PFSK-1 (cell line): ENCODE measurements at regions not wholly inside any gene's neighbourhood (a gene's known extent, or its start where the extent isn't known, plus 50 kb on each side); places are given as distances from the start of the nearest gene placed in this dataset.

Experiments used
- POLR2AphosphoS5 ChIP-seq: IDR thresholded peaks from 2 replicates; pipeline ENCODE4 v1.6.1; 2012; ENCODE audit warnings: low read depth, mild to moderate bottlenecking, control low read depth, low read length, moderate library complexity
- SIN3A ChIP-seq: IDR thresholded peaks from 2 replicates; pipeline ENCODE4 v1.6.1; 2012; ENCODE audit warnings: mild to moderate bottlenecking, low read length, moderate library complexity, borderline replicate concordance; ENCODE audit not compliant: insufficient read depth
- TAF1 ChIP-seq: IDR thresholded peaks from 2 replicates; pipeline ENCODE4 v1.6.1; 2012; ENCODE audit warnings: low read length, control low read depth, borderline replicate concordance; ENCODE audit not compliant: insufficient read depth
- TF ChIP-seq, protein P1 (sequence below), 2 experiments: IDR thresholded peaks; 2 replicates each; pipeline versions ENCODE4 v1.6.1 to v1.8.0; 2011 to 2012; ENCODE audit warnings: low read depth in 2 of 2, low read length in 2 of 2, control low read depth in 1 of 2, inconsistent platforms in 1 of 2, mild to moderate bottlenecking in 1 of 2, moderate library complexity in 1 of 2; ENCODE audit not compliant: insufficient read depth in 1 of 2

DNA sequence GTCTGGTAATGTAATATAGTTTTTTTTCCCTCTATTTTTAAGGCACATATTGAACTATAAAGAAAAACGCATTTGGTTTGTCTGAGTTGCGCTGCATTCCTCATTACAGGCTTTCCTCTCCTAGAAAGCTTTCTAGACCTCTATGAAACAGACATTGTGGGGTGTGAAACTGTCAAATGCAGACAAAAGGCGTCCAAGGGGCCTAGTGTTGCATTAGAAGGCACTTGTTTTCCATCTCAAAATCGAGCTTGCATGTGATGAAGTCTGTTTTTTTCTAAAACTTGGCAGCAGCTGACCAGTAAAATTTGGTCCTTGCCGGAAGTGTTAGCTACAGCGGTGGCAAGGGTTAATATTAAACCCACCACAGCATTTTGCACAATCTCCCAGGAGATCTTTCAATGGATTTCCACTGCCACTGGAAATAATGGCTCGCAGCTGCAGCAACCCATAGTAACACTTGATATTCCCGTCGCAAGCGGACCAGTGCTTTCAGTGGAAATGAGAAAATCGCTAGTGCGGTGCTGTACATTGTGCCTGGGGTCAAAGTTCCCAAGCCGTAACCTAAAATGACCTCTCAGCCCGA lies 602.6 kb downstream of the KCNJ2 start:
- no peak for TF ChIP-seq POLR2AphosphoS5
- no peak for TF ChIP-seq SIN3A
- TF ChIP-seq TAF1 = no peak
- TF ChIP-seq, protein P1, sequence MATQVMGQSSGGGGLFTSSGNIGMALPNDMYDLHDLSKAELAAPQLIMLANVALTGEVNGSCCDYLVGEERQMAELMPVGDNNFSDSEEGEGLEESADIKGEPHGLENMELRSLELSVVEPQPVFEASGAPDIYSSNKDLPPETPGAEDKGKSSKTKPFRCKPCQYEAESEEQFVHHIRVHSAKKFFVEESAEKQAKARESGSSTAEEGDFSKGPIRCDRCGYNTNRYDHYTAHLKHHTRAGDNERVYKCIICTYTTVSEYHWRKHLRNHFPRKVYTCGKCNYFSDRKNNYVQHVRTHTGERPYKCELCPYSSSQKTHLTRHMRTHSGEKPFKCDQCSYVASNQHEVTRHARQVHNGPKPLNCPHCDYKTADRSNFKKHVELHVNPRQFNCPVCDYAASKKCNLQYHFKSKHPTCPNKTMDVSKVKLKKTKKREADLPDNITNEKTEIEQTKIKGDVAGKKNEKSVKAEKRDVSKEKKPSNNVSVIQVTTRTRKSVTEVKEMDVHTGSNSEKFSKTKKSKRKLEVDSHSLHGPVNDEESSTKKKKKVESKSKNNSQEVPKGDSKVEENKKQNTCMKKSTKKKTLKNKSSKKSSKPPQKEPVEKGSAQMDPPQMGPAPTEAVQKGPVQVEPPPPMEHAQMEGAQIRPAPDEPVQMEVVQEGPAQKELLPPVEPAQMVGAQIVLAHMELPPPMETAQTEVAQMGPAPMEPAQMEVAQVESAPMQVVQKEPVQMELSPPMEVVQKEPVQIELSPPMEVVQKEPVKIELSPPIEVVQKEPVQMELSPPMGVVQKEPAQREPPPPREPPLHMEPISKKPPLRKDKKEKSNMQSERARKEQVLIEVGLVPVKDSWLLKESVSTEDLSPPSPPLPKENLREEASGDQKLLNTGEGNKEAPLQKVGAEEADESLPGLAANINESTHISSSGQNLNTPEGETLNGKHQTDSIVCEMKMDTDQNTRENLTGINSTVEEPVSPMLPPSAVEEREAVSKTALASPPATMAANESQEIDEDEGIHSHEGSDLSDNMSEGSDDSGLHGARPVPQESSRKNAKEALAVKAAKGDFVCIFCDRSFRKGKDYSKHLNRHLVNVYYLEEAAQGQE (IDR thresholded peaks at IDR 0.05; ENCODE audit: insufficient read depth in 1 of 2, low read depth in 2 of 2, low read length in 2 of 2) = no peak
